ENCODE measurements at regions not wholly inside any gene's neighbourhood (a gene's known extent, or its start where the extent isn't known, plus 50 kb on each side); places are given as distances from the start of the nearest gene placed in this dataset.

GRCh38 chr16:48438414-48438813 is 53.2 kb upstream of the SIAH1 start:
- TF ChIP-seq CTCF (IDR thresholded peaks at IDR 0.05): no peak
- no peak for TF ChIP-seq POLR2A (IDR thresholded peaks at IDR 0.05)

Data from esophagus squamous epithelium (tissue), 4 donors.